Jurkat, Clone E6-1 (cell line): ENCODE measurements at regions not wholly inside any gene's neighbourhood (a gene's known extent, or its start where the extent isn't known, plus 50 kb on each side); places are given as distances from the start of the nearest gene placed in this dataset.
A peak's percentile ranks its signal among the peaks of the same experiment; 100 is the strongest.

ENCODE experiments used
- DNase-seq: peaks from one replicate; pipeline ENCODE4 v3.0.0-alpha.2; 2011; ENCODE audit warnings: low read depth, low spot score
- H3K4me3 ChIP-seq: 2 replicates; pipeline ENCODE4 v1.5.1; 2011; ENCODE audit warnings: mild to moderate bottlenecking, low read length, control low read depth, moderate library complexity

GRCh38 chr18:75551071-75551470 is 123.6 kb upstream of the SMIM21 start:
- DNase-seq, result no peak
- H3K4me3 ChIP-seq, result no peak overlapping the region

GRCh38 chr18:75548353-75548905 is 120.9 kb upstream of the SMIM21 start:
- H3K4me3 ChIP-seq, result no peak overlapping the region
- DNase-seq, result peak; percentile 75

GRCh38 chr18:75546964-75547363 is 119.5 kb upstream of the SMIM21 start:
- no peak for DNase-seq
- no peak overlapping the region for H3K4me3 ChIP-seq

GRCh38 chr18:75545189-75545588 is 117.7 kb upstream of the SMIM21 start:
- DNase-seq, result no peak

GRCh38 chr18:75544496-75544895 is 117.0 kb upstream of the SMIM21 start:
- no peak for DNase-seq

More at GRCh38 chr18:75545189-75545588, 117.7 kb upstream of the SMIM21 start:
- H3K4me3 ChIP-seq, result no peak overlapping the region

GRCh38 chr18:75544051-75544481 is 116.6 kb upstream of the SMIM21 start:
- H3K4me3 ChIP-seq, result no peak overlapping the region
- no peak for DNase-seq

More at GRCh38 chr18:75544496-75544895, 117.0 kb upstream of the SMIM21 start:
- no peak overlapping the region for H3K4me3 ChIP-seq

GRCh38 chr18:75538727-75539126 is 111.2 kb upstream of the SMIM21 start:
- no peak overlapping the region for H3K4me3 ChIP-seq
- DNase-seq, result no peak

GRCh38 chr18:75533950-75534349 is 106.4 kb upstream of the SMIM21 start:
- H3K4me3 ChIP-seq, result no peak overlapping the region
- DNase-seq, result no peak

GRCh38 chr18:75533209-75533608 is 105.7 kb upstream of the SMIM21 start:
- H3K4me3 ChIP-seq, result no peak overlapping the region

GRCh38 chr18:75531851-75532459 is 104.5 kb upstream of the SMIM21 start:
- DNase-seq, result no peak
- no peak overlapping the region for H3K4me3 ChIP-seq

More at GRCh38 chr18:75533209-75533608, 105.7 kb upstream of the SMIM21 start:
- DNase-seq, result no peak

- no peak for DNase-seq
- no peak overlapping the region for H3K4me3 ChIP-seq
These were observed 103.8 kb upstream of the SMIM21 start for GRCh38 chr18:75531212-75531850.

GRCh38 chr18:75530566-75531211 is 103.2 kb upstream of the SMIM21 start:
- no peak for DNase-seq
- H3K4me3 ChIP-seq, result no peak overlapping the region

GRCh38 chr18:75530118-75530517 is 102.6 kb upstream of the SMIM21 start:
- DNase-seq, result no peak

GRCh38 chr18:75529394-75529793 is 101.9 kb upstream of the SMIM21 start:
- H3K4me3 ChIP-seq, result no peak overlapping the region
- DNase-seq, result no peak

More at GRCh38 chr18:75530118-75530517, 102.6 kb upstream of the SMIM21 start:
- no peak overlapping the region for H3K4me3 ChIP-seq

GRCh38 chr18:75527848-75528685 is 100.6 kb upstream of the SMIM21 start:
- H3K4me3 ChIP-seq, result no peak overlapping the region
- no peak for DNase-seq

- no peak overlapping the region for H3K4me3 ChIP-seq
- DNase-seq, result no peak
These were observed 98.5 kb upstream of the SMIM21 start for GRCh38 chr18:75526038-75526437.

GRCh38 chr18:75525331-75525730 is 97.8 kb upstream of the SMIM21 start:
- no peak for DNase-seq
- no peak overlapping the region for H3K4me3 ChIP-seq

GRCh38 chr18:75524841-75525240 is 97.3 kb upstream of the SMIM21 start:
- no peak for DNase-seq
- H3K4me3 ChIP-seq, result no peak overlapping the region

- no peak overlapping the region for H3K4me3 ChIP-seq
- DNase-seq, result no peak
These were observed 96.7 kb upstream of the SMIM21 start for GRCh38 chr18:75524181-75524580.
